Stimulated activated CD4-positive, alpha-beta T cell treated with anti-CD3 and anti-CD28 coated beads, Interleukin-15, amount 100 ng/mL, for 24 hours (primary cell): ENCODE measurements at regions not wholly inside any gene's neighbourhood (a gene's known extent, or its start where the extent isn't known, plus 50 kb on each side); places are given as distances from the start of the nearest gene placed in this dataset.

Experiments
- DNase-seq: peaks from one replicate; pipeline ENCODE4 v3.0.0-alpha.2; 2020

DNA sequence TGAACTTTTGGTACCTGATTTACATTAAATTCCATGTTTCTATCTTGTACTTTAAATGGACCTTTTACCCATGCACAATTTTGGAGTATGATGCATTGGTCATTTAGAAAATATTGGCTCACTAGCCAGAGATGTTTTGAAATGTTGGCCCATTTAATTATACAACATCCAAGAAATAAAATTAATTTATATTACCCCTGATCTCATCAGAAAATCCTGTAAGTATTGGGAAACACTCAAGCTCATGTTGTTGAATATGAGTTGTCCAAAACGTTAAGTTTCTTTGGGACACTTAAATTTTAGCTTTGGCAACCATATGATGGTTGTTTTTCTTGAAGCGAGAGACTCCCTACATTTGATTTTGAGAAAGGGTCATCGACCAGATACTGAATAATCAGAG, 492.7 kb downstream of the RPS24 start:
- no peak for DNase-seq

DNA sequence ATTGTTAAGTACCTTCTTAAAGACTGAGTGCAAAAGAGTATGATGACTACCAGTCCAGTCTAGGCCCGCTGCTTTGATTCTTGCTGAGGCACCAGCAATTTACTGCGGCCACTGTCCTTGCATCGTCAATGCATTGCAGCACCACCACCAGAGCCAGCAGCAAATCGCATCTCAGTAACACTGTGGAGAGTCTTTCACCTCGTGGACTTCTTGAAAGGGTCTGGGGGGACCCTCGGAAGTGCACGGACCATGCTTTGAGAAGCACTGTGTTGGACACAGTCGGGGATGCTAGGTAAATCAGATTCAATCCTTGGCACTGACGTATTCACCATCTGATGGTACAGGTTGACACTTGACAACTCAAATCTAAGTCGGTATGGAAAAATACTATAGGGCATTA, 493.6 kb downstream of the RPS24 start:
- DNase-seq, result no peak

DNA sequence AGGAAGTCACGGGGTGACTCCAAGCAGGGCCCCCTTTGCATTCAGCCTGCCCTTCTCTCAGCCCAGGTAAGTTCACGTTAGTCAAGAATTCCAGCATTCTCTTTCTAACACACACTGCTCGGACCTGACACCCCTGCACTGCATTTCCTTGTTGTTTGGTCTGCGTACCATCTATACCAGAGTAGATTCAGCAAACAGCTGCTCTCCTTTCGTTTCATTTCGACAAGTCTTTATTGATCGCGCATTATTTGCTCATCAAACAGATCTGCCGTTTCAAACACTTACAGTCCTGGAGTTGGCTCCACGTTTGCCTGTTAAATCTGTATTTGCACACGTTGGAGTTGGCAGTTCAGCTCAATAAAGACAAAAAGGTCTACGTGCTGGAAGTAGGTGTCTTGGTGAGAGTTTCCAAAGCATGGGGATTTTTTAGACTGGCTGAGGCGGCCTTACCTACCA, 495.1 kb downstream of the RPS24 start:
- no peak for DNase-seq

DNA sequence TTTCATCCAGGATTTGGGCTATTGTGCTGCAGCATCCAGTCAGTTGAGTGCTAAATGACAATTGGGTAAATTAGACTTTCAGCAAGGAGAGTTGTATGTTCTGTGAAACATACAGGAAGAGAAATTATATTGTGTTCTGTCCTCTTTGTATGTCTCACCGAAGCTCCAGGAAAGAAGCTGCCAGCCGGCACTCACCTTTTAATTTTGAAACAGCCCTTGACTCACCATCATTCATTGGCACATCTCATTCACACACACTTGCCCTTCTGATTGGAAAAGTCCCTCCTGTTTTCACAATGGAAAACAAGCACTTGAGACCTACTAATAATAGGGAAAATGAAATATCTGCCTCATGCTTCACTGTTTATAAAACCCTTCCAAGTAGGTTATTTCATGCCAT, 495.6 kb downstream of the RPS24 start:
- no peak for DNase-seq

DNA sequence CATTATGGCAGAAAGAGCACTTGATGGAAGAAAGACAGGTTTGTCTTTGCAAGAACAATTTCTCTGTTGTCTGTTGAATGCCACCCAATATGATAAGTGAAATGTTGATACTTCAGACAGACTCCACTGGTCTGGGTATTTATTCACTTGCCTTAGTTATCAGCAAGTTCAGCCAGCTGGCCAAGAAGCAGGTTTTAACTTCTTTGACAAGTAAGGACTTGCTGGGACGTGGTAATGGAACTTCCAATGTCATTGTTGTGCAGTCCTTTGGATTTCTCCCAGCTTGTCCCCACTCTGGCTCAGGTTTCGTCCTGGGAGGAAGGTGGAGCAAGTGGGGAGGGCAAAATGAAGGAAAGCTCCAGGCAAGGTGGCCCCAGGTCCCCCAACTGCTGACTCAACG, 497.4 kb downstream of the RPS24 start:
- no peak for DNase-seq

DNA sequence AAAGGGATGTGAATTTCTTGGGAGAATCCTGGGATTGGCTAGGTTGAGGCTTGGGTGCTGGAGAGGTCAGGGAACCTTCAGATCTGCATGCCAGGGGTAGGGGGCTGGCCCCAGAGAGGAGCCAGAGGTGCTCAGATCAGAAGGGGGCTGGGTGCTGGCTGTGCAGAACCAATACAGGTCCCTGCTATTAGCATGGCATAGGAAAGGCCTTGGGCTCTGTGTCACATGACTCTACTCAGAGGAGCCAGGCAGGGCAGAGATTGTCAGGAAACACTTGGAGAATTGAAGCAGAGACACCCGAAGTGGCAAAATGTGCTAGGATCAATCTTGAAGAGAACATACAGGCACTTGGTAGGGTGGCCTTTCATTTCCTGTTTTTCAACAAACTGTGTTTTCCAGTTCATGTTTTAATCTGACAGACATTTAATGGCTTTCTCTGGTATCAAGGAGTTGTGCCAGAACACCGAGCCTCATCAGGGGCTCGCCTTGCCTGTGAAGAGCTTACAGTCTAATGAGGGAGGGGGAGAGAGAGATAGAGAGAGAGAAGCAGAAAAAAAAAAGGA, 498.9 kb downstream of the RPS24 start:
- DNase-seq, result no peak

DNA sequence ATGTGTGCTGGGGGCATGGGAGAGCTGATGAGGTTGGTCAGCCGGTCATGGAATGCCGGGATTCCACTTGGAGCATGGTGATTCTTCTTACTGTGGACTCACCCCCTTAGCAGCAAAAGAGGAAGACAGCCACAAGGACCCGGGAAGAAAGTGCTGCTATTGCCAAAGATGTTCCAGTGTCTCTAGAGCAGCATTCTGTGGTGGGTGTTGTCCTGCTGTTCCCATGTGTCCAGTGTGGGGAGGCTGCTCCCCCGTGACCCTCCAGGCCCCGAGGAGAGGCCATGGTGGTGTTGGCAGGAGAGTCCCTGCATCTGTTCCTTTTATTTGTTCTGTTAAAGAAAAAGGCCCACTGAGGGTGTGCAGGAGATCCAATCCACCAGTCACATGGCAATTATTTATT, 499.4 kb downstream of the RPS24 start:
- no peak for DNase-seq

DNA sequence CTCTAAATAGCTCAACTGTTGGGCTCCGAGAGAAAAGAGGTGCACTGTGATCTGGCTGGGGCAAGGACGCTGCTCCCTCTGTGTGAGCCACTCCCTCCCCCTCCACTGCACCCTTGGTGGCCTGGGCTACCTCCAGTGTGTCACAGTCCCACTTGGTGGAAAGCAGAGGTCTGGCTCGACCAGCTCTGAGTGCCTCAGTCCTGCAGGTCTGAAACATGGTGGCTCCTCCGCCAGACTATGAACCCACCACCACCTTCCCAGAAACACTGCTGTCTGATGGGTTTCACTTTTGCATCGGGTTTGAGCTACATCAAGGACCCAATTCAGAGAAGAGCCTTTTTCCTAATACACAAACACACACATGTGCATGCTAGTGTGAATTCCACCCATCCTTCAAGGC, 500.1 kb downstream of the RPS24 start:
- DNase-seq, result no peak

DNA sequence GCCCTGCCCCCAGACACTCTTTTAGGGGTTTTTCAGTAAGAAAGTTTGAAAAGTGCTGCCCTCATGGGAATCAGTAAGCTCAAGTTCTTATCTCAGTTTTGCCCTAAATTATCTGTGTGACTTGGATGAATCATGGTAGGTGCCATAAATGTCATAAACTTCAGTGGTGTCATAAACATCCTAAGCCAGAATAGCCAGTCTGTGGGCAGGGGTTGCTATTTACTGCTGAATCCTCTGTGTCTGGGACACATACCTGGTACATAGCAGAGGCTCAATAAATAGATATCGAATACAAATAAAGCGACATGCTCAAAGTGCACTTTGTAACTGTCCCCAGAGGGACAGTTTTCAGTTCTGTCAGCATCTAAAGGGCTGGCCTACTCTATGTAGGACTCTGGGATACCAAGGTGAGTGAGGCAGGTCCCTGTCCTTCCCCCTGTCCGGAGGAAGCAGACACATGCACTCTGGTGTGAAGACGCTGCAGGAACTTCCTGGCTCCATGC, 502.1 kb downstream of the RPS24 start:
- DNase-seq, result no peak

DNA sequence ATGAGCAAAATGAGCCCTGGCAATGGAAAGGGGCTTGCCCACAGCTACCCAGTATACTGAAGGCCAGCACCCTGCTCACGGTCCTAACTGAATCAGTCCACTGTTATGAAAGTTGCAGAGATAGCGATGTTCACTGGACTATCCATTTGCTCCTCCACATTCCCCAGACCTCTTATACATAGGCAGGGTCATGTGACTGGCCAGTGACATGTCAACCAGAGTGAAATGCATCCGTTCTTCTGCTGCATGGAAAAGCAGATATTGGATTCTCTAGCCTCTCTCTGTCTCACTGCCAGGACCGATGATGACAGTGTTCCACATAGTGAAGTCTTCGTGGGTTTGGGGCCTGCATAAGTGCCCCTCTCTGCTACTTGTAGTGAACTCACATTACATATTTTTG, 503.4 kb downstream of the RPS24 start:
- no peak for DNase-seq

DNA sequence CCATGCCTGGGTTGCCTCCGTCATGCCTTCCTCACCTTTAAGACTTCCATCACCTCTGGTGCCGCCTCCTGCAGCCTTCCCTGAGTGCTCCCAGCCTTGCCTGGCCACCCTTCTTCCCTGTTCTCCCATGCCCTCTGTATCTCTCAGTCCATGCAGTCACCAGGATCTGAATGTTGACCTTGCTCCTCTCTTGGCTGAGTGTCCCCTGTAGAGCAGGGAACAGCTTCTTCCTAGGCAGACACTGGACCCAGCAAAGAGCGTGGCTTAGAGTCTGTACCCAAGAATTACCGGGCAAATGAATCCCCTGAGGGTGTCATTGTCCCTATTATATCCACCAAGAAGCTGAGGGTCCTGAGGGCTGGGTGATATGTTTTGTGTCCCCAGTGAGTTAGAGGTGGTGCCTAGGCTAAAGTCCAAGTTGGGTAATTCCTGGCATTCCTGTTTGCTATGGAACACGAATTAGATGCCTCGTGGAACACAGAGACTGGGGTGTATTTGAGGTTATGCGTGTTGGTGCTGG, 505.6 kb downstream of the RPS24 start:
- DNase-seq, result no peak

DNA sequence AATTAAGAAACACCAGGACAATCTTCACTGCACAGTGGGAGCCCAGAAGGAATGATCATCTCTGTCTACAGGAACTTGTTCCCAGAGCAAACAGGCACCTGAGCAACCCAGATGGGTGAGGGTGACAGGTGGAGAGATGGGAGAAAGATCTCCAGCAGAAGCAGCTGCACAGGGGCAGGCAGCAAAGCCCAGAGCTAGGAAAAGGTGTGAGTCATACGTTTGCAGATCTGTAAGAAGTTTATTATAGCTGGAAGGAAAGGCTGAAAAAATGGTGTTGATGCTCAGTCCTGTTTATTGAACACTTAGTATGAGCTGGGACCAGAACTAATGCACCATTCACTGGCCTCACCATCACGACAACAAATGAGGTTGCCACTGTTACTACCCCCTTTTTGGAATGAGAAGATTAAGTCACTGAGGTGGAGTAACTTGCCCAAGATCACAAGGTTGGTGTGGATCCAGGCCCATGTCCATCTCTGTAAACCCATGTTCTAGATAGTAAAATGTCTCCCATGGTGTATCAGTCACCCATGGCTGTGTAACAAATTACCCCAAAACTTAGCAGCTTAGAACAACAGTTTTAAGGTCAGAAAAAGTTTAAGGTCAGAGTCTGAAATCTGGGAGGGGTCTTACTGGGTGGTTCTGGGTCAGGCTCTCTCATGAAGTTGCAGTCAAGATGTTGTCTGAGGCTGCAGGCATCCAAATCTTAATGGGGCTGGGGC, 506.9 kb downstream of the RPS24 start:
- no peak for DNase-seq

DNA sequence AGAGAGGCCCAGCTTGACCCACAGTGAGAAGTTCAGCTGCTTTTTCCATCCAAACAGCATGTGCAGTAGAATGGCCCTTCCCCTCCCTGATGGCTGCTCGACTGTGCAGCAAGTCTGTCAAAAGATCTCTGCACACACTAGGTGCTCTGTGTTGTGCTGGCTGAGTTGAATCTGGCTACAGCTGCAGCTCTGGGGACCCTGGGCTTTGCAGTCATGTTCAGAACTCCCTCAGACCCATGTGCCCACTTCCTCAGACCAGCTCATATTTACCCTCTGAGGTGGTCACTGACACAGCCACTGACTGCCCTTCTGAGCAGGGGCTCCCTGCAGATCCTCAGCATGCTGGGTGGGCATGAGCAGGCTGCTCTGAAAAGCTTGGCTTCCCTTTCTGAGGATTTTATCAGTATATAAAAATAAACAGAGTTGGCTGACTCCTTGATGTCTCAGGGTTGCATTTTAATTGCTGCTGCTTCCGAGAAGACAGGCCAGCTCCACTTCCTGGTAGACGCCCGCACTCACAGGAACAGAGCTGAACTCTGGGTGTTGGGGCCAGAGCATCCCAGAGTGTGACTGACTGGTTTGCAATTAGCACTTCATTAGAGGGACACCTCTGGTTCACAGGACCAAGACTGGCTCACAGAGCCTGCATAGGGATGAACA, 507.9 kb downstream of the RPS24 start:
- peak; percentile 17 for DNase-seq

DNA sequence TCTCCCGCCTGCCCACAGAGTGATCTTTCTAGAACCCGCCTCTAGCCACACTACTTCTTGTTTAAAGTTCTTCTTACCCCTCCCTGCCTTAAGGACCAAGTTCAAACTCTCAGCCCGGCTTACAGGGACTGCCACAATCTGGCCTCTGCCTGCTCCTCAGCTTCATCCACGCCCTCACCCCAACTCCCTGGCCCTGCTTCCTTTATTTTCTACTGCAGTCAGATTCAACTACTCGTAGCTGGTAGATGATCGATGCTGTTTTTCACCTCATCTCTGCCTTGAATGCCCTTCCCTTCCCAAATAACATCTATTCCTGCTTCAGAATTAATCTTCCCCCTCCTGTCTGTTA, 508.5 kb downstream of the RPS24 start:
- no peak for DNase-seq

DNA sequence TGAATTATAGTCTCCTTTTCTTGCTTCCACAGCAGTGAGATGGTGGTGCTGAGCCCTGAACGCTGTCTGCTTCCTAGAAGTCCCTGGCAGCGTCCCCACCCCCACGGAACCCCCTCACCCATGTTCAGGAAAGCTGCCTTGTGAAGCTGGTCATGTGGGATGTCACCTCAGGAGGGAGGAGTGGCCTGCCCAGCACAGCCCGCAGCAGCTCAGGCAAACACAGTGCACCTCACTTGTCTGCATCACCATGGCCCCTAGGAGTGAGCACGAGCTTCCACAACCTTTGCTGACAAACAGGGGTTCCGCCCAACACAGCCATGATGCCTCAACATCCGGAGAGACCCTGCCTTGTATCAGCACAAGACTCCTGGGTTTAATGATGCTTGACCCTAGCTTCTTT, 508.9 kb downstream of the RPS24 start:
- DNase-seq, result no peak

DNA sequence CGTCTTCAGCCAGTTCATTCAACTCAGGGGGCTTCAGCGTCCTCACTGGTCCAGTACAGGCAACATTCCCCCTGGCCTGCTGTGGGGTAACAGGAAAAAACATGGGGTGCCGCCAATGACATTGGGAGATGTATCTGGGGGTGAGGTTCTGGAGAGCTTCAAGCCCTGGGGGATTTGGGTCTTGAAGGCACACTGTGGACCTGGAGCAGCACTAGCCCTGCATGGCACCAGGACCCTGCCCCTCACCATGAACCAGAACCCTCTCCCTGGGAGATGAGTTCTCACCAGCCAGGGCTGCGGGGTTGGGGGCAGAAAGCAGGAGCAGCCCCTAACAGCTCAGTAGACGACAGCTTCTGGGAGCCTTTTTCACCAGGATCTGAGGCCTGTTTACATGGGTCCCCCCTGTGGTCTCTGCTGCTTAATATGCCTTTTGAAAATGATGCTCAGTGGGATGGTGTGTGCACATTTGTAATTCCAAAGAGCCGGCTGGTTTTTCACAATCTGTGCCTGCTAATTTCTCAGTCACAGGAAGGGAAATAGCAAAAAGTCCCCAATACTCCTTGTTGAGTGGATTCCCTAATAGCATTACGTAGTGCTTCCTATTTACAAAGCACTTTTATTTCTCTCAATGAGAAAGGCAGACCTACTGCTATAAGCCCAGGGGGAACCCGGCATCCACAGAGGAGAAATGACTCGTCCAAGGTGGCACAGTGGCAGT, 509.5 kb downstream of the RPS24 start:
- no peak for DNase-seq

DNA sequence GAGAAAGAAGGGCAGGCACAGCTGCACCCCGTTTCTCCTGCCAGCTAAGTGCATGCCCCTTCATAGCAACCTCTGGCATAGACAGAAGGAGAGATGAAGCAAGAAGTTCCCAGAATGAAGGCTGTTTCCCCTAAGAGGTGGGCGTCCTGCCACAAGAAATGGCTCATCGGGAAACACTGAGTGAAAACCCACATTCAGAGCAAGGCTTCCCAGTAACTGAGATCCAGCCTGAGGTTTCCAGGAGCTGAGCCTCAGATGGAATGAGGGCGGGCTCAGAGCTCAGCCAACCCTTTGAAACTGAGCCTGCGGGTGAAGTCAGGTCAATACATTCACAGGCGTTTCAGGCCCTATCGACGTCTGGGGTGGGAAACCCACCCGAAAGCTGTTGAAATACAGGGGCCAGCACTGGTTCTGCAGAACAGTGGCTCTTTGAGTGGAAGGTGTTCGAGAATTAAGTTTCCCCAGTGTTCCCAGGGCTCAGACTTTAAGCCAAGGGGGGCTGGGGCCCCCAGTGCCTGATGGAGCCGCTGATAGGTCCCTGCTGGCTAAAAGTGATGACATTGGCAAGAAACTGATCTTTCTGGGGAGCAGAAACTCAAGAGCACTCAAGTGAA, 510.2 kb downstream of the RPS24 start:
- peak; percentile 4 for DNase-seq

DNA sequence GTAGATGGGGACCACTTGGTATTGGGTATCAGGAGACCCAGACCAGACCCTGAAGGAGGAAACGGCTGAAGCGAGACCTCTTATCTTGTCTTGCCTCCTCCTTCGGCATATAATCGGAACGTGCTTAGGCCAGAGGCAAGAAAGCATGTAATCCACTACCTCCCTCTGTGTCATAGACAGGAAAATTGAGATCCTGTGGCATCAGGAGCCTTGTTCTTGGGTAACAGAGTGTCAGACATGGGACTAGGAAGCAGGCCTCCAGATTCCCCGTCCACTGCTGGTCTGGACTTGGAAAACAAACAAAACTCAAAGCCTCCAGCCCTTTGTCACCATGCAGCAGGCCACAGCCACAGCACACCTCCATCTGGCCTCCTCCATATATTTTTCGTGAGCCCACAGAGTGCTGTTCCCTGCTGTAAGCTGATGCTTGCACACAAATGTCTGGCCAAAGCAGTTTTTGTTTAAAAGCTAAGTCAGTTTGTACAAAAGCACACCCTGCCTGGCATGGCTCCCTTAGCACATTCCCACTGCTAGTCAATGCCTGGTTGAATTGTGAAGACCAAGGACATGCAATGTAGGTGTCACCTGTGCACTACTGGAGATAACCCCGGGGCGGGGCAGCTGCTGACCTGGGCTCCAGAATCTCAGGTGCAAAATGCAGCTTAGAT, 510.9 kb downstream of the RPS24 start:
- DNase-seq, result no peak

DNA sequence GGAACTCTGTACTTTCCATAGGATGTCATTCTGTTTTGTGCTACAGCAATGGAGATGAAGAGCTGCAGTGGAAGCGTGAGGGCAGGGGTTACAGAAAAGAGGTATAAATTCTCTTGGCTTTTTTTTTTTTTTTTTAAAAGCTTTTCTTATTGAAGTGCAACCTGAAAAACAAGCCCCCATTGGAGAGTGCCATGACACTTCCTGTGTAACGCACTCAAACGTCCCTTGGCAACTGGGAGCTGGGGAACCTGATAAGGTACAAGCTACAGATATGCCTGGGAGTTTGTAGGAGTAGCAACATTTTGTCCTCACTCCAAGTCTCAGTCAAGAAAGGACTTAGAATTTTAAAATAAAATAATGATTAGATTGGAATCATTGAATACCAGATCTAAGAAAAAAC, 512.1 kb downstream of the RPS24 start:
- DNase-seq, result no peak

DNA sequence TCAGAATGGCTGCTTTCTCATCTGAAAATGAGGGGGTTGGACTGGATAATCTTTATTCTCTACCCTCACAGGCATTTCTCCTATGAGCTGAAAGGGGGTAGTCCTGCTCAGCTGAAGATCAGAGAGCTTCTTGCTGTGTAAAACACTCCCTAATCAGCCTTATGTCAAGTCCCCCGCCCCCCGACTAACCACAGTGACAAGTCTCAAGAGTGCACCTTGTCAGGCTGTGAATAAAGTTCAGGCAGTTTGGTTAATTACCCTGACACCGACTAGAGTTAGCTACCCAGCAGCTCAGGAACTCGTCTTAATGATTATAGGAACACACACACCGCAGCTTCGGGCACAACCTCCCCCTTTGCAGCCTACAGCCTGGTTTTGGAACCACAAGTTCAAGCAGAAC, 513.7 kb downstream of the RPS24 start:
- no peak for DNase-seq

DNA sequence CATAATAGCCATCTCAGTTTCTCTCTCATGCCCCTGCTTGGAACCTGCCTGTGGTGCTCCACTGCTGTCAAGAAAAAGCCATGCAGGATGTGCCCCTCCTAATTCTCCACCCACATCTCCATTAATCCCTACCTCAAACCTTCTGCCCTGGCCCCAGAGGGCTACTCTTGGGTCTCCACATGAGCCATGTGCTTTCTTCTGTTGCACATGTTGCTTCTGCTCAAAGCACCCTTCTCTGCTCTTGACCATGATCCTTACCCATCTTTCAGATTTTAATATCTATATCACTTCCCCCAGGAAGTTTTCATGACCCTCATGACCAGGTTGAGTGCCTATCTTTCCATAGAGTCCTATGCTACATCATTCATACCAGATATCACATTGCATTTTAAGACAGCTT, 514.2 kb downstream of the RPS24 start:
- DNase-seq, result no peak

DNA sequence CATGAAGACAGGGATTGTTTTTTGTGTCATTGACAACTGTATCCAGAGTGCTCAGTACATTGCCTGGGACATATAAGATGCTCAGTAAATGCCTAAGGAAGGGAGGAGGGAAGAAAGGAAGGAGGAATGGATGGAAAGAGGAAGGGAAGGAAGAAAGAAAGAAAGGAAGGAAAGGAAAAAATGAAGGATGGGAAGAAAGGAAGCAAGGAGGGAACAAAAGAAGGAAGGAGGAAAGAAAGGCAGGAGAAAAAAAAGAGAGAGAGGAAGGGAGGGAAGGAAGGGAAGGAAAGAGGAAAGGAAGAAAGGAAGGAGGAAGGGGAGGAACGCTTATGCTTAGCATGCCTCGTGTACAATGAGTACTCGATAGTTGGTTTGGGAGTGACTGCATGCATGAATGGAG, 514.7 kb downstream of the RPS24 start:
- DNase-seq, result no peak
